NCI-H187 (cell line): ENCODE measurements at regions not wholly inside any gene's neighbourhood (a gene's known extent, or its start where the extent isn't known, plus 50 kb on each side); places are given as distances from the start of the nearest gene placed in this dataset.
"Not testable (repeated sequence)": the region's sequence is repeated elsewhere in the genome, so short reads cannot be mapped to it uniquely, and the experiment has no call there.

Source experiments
- DNase-seq, 2 experiments: peaks; one replicate each; lab custom pipeline; 2025; lab: John Stamatoyannopoulos, UW

GRCh38 chr6:20263059-20263458 is 50.8 kb upstream of the MBOAT1 start:
- DNase-seq, result no peak

DNA sequence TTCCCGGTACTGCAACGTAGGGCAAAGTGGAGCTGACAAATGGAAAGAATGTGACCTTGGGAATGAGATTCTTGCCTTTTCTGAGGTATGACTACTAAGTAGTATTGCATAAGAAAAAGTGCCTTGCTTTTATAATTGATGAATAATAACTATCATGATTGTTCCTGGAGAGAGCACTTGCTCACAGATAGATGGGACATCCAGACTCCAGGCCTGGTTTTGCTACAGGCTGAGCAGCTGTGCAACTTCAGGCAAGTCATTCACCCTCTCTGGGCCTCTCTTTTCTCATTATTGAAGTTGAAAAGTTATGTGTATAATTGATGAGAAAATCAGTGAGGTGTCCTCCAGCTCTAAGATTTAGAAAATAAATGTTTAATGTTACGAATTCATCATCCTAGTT is 53.6 kb upstream of the MBOAT1 start:
- no peak for DNase-seq

- no peak for DNase-seq
Measured at GRCh38 chr6:20266851-20267608, 54.8 kb upstream of the MBOAT1 start.

DNA sequence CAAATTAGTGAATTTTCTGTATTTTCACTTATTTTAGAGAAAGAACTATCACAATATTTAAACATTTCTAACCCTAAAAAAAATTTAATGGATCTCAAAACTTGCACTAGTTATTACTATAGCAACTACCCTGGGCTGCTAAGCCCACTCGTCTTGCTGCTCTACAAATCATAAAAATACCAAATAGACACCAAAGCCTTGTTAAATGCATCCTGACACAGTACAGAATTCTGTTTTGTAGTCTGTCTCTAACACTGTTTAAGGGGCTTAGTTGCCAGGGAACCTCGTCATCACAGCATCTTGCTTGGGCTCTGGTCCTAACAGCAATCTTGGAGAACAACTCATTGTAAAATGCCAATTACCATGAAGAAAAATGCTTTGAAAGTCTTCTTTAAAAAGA is 56.9 kb upstream of the MBOAT1 start:
- DNase-seq, result no peak

DNA sequence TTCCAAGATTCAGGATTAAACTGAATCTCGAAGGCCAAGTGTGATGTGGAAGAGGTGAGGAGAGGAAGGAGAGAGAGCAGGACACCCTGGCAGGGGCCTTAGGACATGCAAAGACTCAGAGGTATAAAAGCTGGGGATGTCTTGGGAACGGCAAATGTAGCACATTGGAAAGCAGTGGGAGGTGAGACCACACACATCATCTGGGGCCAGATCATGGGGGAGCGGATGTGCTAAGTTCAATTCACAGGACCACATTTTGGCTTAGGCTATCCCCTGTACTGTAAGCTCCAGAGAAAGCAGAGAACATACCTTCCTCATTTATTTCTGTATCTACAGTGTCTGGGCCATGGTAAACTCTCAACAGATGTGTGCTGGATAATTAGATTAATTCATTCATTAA is 59.5 kb upstream of the MBOAT1 start:
- DNase-seq, result no peak

DNA sequence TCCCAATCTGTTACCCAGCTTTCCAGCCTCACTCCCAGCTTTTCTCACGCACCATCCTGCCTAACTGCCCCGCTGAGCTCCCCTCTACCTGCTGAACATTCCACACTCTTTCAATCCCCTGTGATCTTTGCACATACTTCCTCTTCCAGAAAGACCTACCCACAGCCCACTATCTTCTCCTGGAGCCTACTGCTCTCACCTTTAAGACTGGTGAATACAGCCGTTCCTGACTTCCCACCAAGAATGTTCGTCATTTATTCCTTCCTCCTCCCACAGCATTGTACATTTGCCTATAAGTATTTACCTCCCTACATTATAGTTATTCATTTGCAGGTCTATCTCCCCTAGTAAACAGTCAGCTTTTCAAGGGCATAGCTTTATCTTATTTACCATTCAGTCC is 61.9 kb upstream of the MBOAT1 start:
- no peak for DNase-seq

- not testable (repeated sequence) for DNase-seq
Measured at GRCh38 chr6:20275837-20276236, 63.6 kb upstream of the MBOAT1 start.

DNA sequence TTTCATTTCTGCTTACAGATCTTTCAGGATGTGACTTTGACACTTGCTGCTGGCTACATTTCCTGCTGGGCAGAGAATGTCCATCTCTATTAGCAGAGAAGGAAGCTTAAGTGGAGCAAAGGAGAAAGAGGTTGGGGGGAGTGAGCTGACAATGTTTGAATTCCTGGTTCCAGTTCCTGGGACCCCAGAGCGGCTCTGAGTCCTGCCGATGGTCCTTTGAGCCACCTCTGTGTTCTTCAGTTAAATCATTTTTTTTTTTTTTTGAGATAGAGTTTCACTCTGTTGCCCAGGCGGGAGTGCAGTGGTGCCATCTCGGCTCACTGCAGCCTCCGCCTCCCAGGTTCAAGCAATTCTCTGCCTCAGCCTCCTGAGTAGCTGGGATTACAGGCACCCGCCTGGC is 65.5 kb upstream of the MBOAT1 start:
- not testable (repeated sequence) for DNase-seq

DNA sequence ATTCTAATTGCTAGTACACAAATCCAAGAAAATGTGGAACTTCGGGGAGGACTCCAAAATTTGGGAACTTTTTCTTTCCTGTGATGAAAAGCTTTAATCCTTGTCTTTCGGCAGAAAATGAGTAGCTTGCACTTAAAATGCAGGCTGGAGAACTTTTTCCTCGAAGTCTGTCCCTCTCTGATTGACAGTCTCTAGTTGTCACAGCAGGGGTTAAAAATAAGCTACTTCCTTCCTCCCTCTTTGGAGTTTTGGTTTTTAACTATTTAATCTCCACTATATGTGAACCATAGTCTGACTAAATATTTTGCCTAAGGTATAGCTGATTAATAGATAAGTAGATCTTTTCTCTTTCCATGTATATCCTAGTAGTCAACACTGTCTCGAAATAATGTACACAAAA is 66.8 kb upstream of the MBOAT1 start:
- DNase-seq, result no peak

DNA sequence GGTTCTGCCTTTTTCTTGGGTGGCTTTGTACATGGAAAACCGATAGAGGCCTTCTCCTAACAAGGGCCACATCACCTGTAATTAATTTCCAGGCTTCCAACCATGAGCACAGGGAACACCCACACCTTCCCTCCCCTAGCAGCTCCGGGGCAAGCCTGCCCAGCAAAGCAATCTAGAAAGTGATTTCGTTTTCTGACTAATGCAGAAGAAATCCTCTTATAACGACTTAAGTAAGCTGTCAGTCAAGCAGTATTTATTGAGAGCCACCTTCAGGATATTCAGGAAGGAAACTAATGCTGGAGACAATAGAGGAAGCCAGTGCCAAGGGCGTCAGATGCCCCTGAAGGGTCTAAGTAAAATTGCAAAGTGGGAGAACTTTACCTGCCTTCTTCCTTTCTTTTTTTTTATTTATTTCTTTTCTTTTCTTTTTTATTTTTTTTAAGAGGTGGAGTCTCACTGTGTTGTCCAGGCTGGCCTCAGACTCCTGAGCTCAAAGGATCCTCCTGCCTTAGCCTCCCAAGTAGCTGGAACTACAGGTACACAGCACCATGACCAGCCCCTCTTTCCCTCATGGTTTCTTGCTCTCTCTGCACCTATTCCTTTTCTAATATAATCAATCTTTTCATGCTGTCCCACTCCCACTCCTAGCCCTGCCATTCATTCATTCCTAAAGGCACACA is 67.5 kb upstream of the MBOAT1 start:
- DNase-seq, result no peak

DNA sequence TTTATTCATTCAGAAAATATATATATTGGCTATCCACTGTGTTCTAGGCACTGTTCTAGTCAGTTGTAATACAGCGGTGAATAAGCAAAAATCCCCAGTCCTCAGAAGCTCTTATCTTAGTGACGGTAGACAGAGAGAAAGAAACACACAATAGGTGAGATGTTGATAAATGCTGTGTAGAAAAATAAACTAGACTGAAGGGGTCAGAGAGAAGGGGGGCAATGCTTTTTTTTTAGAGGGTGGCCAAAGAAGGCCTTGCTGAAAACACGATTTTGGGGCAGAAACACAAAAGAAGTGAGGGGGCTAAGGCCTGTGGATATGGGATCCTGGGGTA is 68.0 kb upstream of the MBOAT1 start:
- no peak for DNase-seq

- DNase-seq, result no peak
Measured at GRCh38 chr6:20284672-20285071, 72.4 kb upstream of the MBOAT1 start.

DNA sequence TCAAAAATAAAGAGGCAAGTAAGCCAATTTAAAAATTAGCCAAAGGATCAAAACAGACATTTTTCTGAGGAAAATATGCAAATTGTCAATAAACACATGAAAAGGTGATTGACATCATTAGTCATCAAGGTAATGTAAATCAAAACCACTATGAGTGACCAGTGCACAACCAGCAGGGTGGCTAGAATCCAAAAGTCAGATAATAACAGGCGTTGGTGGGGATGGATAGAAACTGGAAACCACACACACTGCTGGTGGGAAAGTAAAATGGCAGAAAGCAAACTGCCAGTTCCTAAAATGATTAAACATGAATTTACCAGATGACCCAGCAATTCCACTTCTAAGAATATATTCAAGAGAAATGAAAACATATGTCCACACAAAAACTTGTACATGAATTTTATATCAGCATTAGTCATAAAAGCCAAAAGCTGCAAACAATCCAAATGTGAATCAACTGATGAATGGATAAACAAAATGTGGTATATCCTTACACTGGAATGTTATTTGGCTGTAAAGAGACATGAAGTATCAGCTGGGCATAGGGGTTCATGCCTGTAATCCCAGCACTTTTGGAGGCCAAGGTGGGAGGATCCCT is 74.8 kb upstream of the MBOAT1 start:
- DNase-seq, result no peak

GRCh38 chr6:20291764-20292580 is 79.7 kb upstream of the MBOAT1 start:
- peak; percentile 43 to 74 for DNase-seq

GRCh38 chr6:20292905-20293304 is 80.6 kb upstream of the MBOAT1 start:
- DNase-seq, result no peak

DNA sequence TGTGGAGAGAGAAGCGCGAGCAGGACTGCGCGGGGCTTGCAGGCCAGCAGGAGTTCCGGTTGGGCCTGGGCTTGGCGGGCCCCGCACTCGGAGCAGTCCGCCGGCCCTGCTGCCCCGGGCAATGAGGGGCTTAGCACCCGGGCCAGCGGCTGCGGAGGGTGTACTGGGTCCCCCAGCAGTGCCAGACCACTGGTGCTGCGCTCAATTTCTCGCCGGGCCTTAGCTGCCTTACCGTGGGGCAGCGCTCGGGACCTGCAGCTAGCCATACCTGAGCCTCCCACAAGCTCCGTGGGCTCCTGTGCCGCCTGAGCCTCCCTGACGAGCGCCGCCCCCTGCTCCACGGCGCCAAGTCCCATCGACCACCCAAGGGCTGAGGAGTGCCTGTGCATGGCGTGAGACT is 89.0 kb upstream of the MBOAT1 start:
- no peak for DNase-seq

- DNase-seq, result no peak
Measured at GRCh38 chr6:20302168-20302567, 89.9 kb upstream of the MBOAT1 start.

DNA sequence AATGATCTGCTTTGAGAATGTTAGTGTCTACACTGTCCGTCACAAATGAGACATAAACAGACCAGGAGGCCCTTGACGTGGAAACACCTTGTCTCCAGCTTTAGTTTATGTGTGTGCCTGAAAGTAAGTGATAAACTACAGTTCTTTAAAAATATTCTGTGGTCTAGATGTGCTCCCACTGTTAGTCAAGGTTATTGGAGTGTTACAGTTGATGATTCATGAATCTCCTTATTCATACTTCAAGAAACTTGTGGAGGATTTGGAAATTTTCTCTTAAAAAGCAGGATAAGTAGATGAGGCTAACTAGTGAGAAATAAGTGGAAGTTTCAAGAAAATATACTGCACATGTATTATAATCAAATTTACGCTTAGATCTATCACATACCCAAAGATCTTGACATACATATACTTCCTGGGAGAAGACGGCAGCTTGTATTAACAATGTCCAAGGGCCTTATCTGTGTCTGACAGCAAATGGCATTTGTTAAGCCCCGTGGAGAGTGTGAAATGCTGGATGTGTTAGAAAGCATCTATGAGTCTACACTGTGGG is 90.5 kb upstream of the MBOAT1 start:
- DNase-seq, result no peak

- DNase-seq, result no peak
Measured at GRCh38 chr6:20306491-20306890, 94.2 kb upstream of the MBOAT1 start.

DNA sequence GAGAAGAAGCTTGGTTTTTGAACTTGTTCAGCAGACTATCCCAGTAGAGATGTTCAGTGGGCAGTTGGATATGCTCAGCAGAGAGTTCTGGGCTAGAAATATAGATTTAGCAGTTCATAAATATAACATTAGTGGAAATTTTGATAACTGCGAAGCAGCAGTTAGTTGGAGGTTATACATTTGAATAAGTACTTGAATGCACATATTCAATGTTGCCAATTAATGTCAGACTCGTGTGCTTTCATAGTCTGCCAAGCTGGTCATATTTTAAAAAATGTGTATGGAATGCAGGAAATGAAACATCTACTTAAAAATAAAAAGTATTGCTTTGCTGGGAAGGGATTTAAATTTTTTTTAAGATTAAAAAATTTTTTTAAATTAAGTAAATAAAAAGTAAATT is 92.5 kb upstream of the E2F3 start:
- DNase-seq, result no peak

- DNase-seq, result no peak
Measured at GRCh38 chr6:20310185-20310584, 91.5 kb upstream of the E2F3 start.

- DNase-seq, result no peak
Measured at GRCh38 chr6:20312606-20313005, 89.1 kb upstream of the E2F3 start.
